HepG2 (cell line): ENCODE measurements at regions not wholly inside any gene's neighbourhood (a gene's known extent, or its start where the extent isn't known, plus 50 kb on each side); places are given as distances from the start of the nearest gene placed in this dataset.

Experiments
- ATAC-seq: fragments of 200-7000 bp; cut with Tn5 transposase; 3 replicates; pipeline ENCODE4 v1.9.1; 2020; ENCODE audit warnings: mild to moderate bottlenecking, moderate library complexity
- BruUV-seq: library from RNA; stranded (reverse); fragments of 400-500 nt; replicated peaks from 2 replicates; lab custom pipeline; 2021; lab: Mats Ljungman, UMichigan
- CTCF ChIA-PET: fragments of 300-600 bp; formaldehyde crosslinking; extraction: SDS; loops from one replicate; lab custom pipeline; 2021; ENCODE audit warnings: low total read pairs, inconsistent platforms, low intra/inter-chr PET ratio; lab: Yijun Ruan, JAX
- POLR2A ChIA-PET: fragments of 350-600 bp; sonication (Branson Sonifier 250); formaldehyde crosslinking; loops from one replicate; lab custom pipeline; 2020; ENCODE audit warnings: antibody characterized with exemption, inconsistent platforms; lab: Yijun Ruan, JAX
- DNase-seq: peaks from one replicate; pipeline ENCODE4 v3.0.0-alpha.2; 2015; ENCODE audit warnings: low spot score
- FAIRE-seq: peaks from 3 replicates; lab custom pipeline; 2011; peaks lifted over from hg19 to GRCh38; lab: Jason Lieb, UNC
- H2AFZ ChIP-seq: one replicate; pipeline ENCODE4 v1.6.1; 2011; ENCODE audit warnings: low read length, inconsistent platforms
- H3K27ac ChIP-seq: fragments of 300-600 bp; 3 replicates; pipeline ENCODE4 v1.8.0; 2011; ENCODE audit warnings: mixed run types, mild to moderate bottlenecking, mixed read lengths, low read length, inconsistent platforms; ENCODE audit not compliant: insufficient read depth; ENCODE audit errors: extremely low read length
- H3K27me3 ChIP-seq, 2 experiments: fragments of 200-600 bp in 1 of 2; 2 replicates in 1 of 2; 3 replicates in 1 of 2; pipeline versions ENCODE4 v1.6.0 to v1.8.0; 2011; ENCODE audit warnings: low read length in 2 of 2, mild to moderate bottlenecking in 2 of 2, moderate library complexity in 2 of 2, inconsistent platforms in 1 of 2; ENCODE audit not compliant: insufficient read depth in 2 of 2, control insufficient read depth in 1 of 2
- H3K36me3 ChIP-seq, 2 experiments: fragments of 200-600 bp in 1 of 2; replicated peaks in 1 of 2; 2 replicates in 1 of 2; 3 replicates in 1 of 2; pipeline versions ENCODE4 v1.5.1 to v1.8.0; 2011; ENCODE audit warnings: low read length in 2 of 2, inconsistent platforms in 1 of 2; ENCODE audit not compliant: insufficient read depth in 2 of 2, control insufficient read depth in 1 of 2
- H3K4me1 ChIP-seq: 2 replicates; pipeline ENCODE4 v1.5.1; 2012; ENCODE audit warnings: low read length, inconsistent platforms; ENCODE audit not compliant: insufficient read depth
- H3K4me2 ChIP-seq: 2 replicates; pipeline ENCODE4 v1.6.0; 2011; ENCODE audit warnings: low read depth, low read length, inconsistent platforms
- H3K4me3 ChIP-seq, 3 experiments: fragments of 200-600 bp in 1 of 3; sonication (generic), shearing (Covaris generic) in 1 of 3; replicated peaks in 1 of 3; 2 replicates each; pipeline ENCODE4 v1.5.1; 2011 to 2016; ENCODE audit warnings: low read length in 3 of 3, inconsistent platforms in 2 of 3, low read depth in 2 of 3, mild to moderate bottlenecking in 2 of 3, control low read depth in 1 of 3, mixed read lengths in 1 of 3; ENCODE audit not compliant: insufficient read depth in 1 of 3
- H3K79me2 ChIP-seq: one replicate; pipeline ENCODE4 v1.6.1; 2011; ENCODE audit warnings: low read length, inconsistent platforms; ENCODE audit not compliant: insufficient read depth
- H3K9ac ChIP-seq: 2 replicates; pipeline ENCODE4 v1.6.0; 2011; ENCODE audit warnings: mild to moderate bottlenecking, low read depth, low read length, inconsistent platforms; ENCODE audit not compliant: insufficient read depth
- H3K9me3 ChIP-seq: 2 replicates; pipeline ENCODE4 v1.5.1; 2012; ENCODE audit warnings: mild to moderate bottlenecking, low read length
- H4K20me1 ChIP-seq: 2 replicates; pipeline ENCODE4 v1.6.0; 2011; ENCODE audit warnings: inconsistent platforms, mild to moderate bottlenecking, low read length, moderate library complexity; ENCODE audit not compliant: insufficient read depth
- KDM5B ChIP-seq: sonication (generic); formaldehyde crosslinking; IDR thresholded peaks from 2 replicates; pipeline ENCODE4 v1.4.0; 2020; ENCODE audit warnings: missing genetic modification reagents, mild to moderate bottlenecking, borderline replicate concordance
- POLR2A ChIP-seq, 2 experiments: IDR thresholded peaks; 2 replicates each; pipeline ENCODE4 v1.6.1; 2011; ENCODE audit warnings: low read depth in 2 of 2, low read length in 2 of 2, mild to moderate bottlenecking in 1 of 2, moderate library complexity in 1 of 2; ENCODE audit not compliant: insufficient read depth in 1 of 2
- REPIN1 ChIP-seq: sonication (generic); formaldehyde crosslinking; IDR thresholded peaks from 2 replicates; pipeline ENCODE4 v1.8.0; 2022; ENCODE audit warnings: missing genetic modification reagents, low read depth, mild to moderate bottlenecking, borderline replicate concordance
- STAG1 ChIP-seq: sonication (generic); formaldehyde crosslinking; IDR thresholded peaks from 2 replicates; pipeline ENCODE4 v1.4.0; 2020; ENCODE audit warnings: missing genetic modification reagents
- ZNF101 ChIP-seq: sonication (generic); formaldehyde crosslinking; IDR thresholded peaks from 2 replicates; pipeline ENCODE4 v1.4.0; 2020; ENCODE audit warnings: mild to moderate bottlenecking, low read depth, missing genetic modification reagents, borderline replicate concordance
- ZNF24 ChIP-seq: fragments of 450-650 bp; IDR thresholded peaks from 2 replicates; pipeline ENCODE4 v1.6.1; 2017; ENCODE audit warnings: antibody characterized with exemption, mild to moderate bottlenecking
- ZNF441 ChIP-seq: sonication (generic); formaldehyde crosslinking; IDR thresholded peaks from 2 replicates; pipeline ENCODE4 v1.7.0; 2021; ENCODE audit warnings: missing genetic modification reagents, borderline replicate concordance
- ZNF720 ChIP-seq: sonication (generic); formaldehyde crosslinking; IDR thresholded peaks from 2 replicates; pipeline ENCODE4 v1.4.0; 2020; ENCODE audit warnings: missing genetic modification reagents
- ZNF788 ChIP-seq: sonication (generic); formaldehyde crosslinking; IDR thresholded peaks from 2 replicates; pipeline ENCODE4 v1.5.0; 2020; ENCODE audit warnings: mild to moderate bottlenecking, missing genetic modification reagents, borderline replicate concordance
- WGBS: methylation state at CpG from one replicate; pipeline ENCODE4 v1.1.6; 2017; ENCODE audit warnings: low lambda C conversion rate; 5-methylcytosine and 5-hydroxymethylcytosine counted together
- in situ Hi-C: cut with HindIII; loops from 2 replicates; pipeline ENCODE4 v1.10.0; 2017; ENCODE audit warnings: low pct_unique_long_range_greater_than_20kb; ENCODE audit not compliant: extremely low pct_ligation_motif_present
- intact Hi-C: fragments of 100-400 bp; cut with micrococcal nuclease; formaldehyde crosslinking; loops from one replicate; pipeline ENCODE4 v1.10.0; 2022; ENCODE audit not compliant: unreplicated experiment
- TF ChIP-seq, protein P1 (sequence below): sonication (generic); formaldehyde crosslinking; IDR thresholded peaks from 2 replicates; pipeline ENCODE4 v1.5.0; 2020; ENCODE audit warnings: mild to moderate bottlenecking, missing genetic modification reagents, moderate library complexity
- TF ChIP-seq, protein P2 (sequence below): sonication (generic); formaldehyde crosslinking; IDR thresholded peaks from 2 replicates; pipeline ENCODE4 v1.4.0; 2020; ENCODE audit warnings: missing genetic modification reagents
- TF ChIP-seq, protein P3 (sequence below), 2 experiments: fragments of 450-650 bp in 1 of 2; sonication (generic) in 1 of 2; formaldehyde crosslinking; IDR thresholded peaks; 2 replicates each; pipeline versions ENCODE4 v1.5.0 to v1.8.0; 2020 to 2022; ENCODE audit warnings: mild to moderate bottlenecking in 1 of 2, missing genetic modification reagents in 1 of 2
- TF ChIP-seq, protein P4 (sequence below): sonication (generic); formaldehyde crosslinking; IDR thresholded peaks from 2 replicates; pipeline ENCODE4 v1.5.0; 2020; ENCODE audit warnings: missing genetic modification reagents

DNA sequence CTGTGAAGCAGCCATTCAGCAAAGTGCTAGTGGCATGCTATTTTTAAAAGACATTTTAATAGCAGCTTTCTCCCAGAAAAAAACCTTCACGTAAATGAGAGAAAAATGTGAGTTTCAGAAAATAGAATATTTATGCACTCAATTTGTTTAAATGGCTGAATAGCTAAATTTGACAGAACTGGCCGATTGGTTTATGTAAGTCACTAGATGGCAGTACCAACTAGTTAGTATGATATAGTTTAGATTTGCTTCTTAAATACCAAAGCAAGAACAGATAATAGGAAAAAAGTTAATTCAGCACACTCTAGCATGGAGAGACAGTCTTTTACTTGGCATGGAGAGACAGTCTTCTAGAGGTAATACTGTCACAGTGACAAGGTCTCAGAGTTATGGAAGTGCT lies 250.1 kb downstream of the SNCA start:
- no peaks in the 10 kb centered on the region for H3K79me2 ChIP-seq
- H3K9ac ChIP-seq: no peak overlapping the region
- no peak for ATAC-seq
- H3K9me3 ChIP-seq: no peaks in the 10 kb centered on the region
- ChIA-PET POLR2A (no interaction called here), CTCF (interaction anchor here (1.5 kb wide), 1 partner anchor 315 kb away, joined by 3 read pairs; no protein-coding TSS in a partner anchor)
- H4K20me1 ChIP-seq: no peaks in the 10 kb centered on the region
- intact Hi-C loops: no loop called here
- H3K4me1 ChIP-seq: no peaks in the 10 kb centered on the region
- no peak overlapping the region for H3K4me3 ChIP-seq
- no peak overlapping the region for H2AFZ ChIP-seq
- no peak for FAIRE-seq
- H3K27ac ChIP-seq: no peak overlapping the region
- WGBS: 0% methylated on average over 2 of the region's 2 CpGs
- no peak for DNase-seq
- TF ChIP-seq STAG1 (CRISPR knock-in tag): peak; percentile 40
- TF ChIP-seq POLR2A (IDR thresholded peaks at IDR 0.05; ENCODE audit: insufficient read depth in 1 of 2, low read depth in 2 of 2, low read length in 2 of 2): no peak
- TF ChIP-seq, protein P1, sequence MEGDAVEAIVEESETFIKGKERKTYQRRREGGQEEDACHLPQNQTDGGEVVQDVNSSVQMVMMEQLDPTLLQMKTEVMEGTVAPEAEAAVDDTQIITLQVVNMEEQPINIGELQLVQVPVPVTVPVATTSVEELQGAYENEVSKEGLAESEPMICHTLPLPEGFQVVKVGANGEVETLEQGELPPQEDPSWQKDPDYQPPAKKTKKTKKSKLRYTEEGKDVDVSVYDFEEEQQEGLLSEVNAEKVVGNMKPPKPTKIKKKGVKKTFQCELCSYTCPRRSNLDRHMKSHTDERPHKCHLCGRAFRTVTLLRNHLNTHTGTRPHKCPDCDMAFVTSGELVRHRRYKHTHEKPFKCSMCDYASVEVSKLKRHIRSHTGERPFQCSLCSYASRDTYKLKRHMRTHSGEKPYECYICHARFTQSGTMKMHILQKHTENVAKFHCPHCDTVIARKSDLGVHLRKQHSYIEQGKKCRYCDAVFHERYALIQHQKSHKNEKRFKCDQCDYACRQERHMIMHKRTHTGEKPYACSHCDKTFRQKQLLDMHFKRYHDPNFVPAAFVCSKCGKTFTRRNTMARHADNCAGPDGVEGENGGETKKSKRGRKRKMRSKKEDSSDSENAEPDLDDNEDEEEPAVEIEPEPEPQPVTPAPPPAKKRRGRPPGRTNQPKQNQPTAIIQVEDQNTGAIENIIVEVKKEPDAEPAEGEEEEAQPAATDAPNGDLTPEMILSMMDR (CRISPR knock-in tag): peak; percentile 30; the same call in 1 of the 2 replicates
- BruUV-seq: no TSS peak
- no peaks in the 10 kb centered on the region for H3K27me3 ChIP-seq
- no peak overlapping the region for H3K4me2 ChIP-seq
- H3K36me3 ChIP-seq: no peaks in the 10 kb centered on the region
- in situ Hi-C loops: no loop called here

GRCh38 chr4:89586318-89586717 lies 250.6 kb downstream of the SNCA start:
- in situ Hi-C loops (no loop called here), intact Hi-C loops (no loop called here)
- 2% methylated on average over 3 of the region's 3 CpGs for WGBS
- no TSS peak for BruUV-seq
- H3K9me3 ChIP-seq: no peaks in the 10 kb centered on the region
- no peak overlapping the region for H3K4me3 ChIP-seq
- ATAC-seq (no peak), DNase-seq (no peak), FAIRE-seq (no peak)
- no peaks in the 10 kb centered on the region for H3K27me3 ChIP-seq
- no peaks in the 10 kb centered on the region for H3K36me3 ChIP-seq
- ChIA-PET CTCF (interaction anchor here (1.5 kb wide), 1 partner anchor 315 kb away, joined by 3 read pairs; no protein-coding TSS in a partner anchor), POLR2A (no interaction called here)
- H3K4me2 ChIP-seq: no peak overlapping the region
- no peaks in the 10 kb centered on the region for H3K4me1 ChIP-seq
- H3K79me2 ChIP-seq: no peaks in the 10 kb centered on the region
- H4K20me1 ChIP-seq: no peaks in the 10 kb centered on the region
- H3K27ac ChIP-seq: no peak overlapping the region
- H3K9ac ChIP-seq: no peak overlapping the region
- H2AFZ ChIP-seq: no peak overlapping the region
- TF ChIP-seq KDM5B (CRISPR knock-in tag): no peak
- no peak for TF ChIP-seq ZNF720 (CRISPR knock-in tag)
- TF ChIP-seq ZNF788 (CRISPR knock-in tag): no peak
- no peak for TF ChIP-seq ZNF441 (CRISPR knock-in tag)
- TF ChIP-seq, protein P2, sequence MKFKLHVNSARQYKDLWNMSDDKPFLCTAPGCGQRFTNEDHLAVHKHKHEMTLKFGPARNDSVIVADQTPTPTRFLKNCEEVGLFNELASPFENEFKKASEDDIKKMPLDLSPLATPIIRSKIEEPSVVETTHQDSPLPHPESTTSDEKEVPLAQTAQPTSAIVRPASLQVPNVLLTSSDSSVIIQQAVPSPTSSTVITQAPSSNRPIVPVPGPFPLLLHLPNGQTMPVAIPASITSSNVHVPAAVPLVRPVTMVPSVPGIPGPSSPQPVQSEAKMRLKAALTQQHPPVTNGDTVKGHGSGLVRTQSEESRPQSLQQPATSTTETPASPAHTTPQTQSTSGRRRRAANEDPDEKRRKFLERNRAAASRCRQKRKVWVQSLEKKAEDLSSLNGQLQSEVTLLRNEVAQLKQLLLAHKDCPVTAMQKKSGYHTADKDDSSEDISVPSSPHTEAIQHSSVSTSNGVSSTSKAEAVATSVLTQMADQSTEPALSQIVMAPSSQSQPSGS (CRISPR knock-in tag): no peak
- TF ChIP-seq, protein P3, sequence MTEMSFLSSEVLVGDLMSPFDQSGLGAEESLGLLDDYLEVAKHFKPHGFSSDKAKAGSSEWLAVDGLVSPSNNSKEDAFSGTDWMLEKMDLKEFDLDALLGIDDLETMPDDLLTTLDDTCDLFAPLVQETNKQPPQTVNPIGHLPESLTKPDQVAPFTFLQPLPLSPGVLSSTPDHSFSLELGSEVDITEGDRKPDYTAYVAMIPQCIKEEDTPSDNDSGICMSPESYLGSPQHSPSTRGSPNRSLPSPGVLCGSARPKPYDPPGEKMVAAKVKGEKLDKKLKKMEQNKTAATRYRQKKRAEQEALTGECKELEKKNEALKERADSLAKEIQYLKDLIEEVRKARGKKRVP (CRISPR knock-in tag; IDR thresholded peaks at IDR 0.05): no peak
- TF ChIP-seq REPIN1 (CRISPR knock-in tag): no peak
- no peak for TF ChIP-seq ZNF24
- TF ChIP-seq ZNF101: no peak
- TF ChIP-seq, protein P4, sequence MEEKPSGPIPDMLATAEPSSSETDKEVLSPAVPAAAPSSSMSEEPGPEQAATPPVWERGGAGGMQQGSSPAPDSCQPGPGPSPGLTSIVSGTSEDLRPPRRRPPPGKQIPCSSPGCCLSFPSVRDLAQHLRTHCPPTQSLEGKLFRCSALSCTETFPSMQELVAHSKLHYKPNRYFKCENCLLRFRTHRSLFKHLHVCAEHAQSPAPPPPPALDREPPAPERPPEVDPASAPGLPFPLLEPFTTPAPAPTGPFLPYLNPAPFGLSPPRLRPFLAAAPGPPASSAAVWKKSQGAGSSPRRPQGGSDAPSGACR: no peak
